Omental fat pad (tissue), 3 donors: ENCODE measurements at regions not wholly inside any gene's neighbourhood (a gene's known extent, or its start where the extent isn't known, plus 50 kb on each side); places are given as distances from the start of the nearest gene placed in this dataset.

Experiments used
- ATAC-seq: fragments of 150-250 bp; one replicate; pipeline ENCODE4 v1.9.1; 2016; ENCODE audit warnings: mild to moderate bottlenecking, moderate library complexity; ENCODE audit not compliant: low FRiP score
- DNase-seq: peaks from one replicate; pipeline ENCODE4 v3.0.0-alpha.2; 2019; ENCODE audit warnings: low spot score
- TF ChIP-seq, protein P1 (sequence below), 3 donors: fragments of 450-650 bp; IDR thresholded peaks; one replicate each; pipeline ENCODE4 v1.5.1; 2016 to 2017; ENCODE audit warnings: antibody characterized with exemption in 3 of 3, mild to moderate bottlenecking in 3 of 3, moderate library complexity in 2 of 3

DNA sequence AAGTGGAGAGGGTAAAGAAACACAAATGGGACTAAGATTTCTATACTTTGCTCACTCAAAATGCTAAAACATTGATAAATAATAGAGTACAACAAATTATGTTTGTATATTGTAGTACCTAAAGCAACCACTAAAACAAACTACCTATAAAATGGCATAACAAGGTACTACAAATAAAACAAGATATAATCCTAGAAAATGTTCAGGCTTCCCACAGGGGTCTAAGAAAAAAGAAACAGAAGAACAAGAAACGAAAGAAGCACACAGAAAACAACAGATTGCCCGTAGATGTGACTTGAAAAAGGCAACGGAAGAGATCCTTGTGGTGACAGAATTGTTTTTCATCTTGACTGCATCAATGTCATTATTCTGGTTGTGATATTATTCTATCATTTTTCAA is 63.3 kb upstream of the ADGRL4 start:
- DNase-seq (no peak), ATAC-seq (no peak)
- TF ChIP-seq, protein P1, sequence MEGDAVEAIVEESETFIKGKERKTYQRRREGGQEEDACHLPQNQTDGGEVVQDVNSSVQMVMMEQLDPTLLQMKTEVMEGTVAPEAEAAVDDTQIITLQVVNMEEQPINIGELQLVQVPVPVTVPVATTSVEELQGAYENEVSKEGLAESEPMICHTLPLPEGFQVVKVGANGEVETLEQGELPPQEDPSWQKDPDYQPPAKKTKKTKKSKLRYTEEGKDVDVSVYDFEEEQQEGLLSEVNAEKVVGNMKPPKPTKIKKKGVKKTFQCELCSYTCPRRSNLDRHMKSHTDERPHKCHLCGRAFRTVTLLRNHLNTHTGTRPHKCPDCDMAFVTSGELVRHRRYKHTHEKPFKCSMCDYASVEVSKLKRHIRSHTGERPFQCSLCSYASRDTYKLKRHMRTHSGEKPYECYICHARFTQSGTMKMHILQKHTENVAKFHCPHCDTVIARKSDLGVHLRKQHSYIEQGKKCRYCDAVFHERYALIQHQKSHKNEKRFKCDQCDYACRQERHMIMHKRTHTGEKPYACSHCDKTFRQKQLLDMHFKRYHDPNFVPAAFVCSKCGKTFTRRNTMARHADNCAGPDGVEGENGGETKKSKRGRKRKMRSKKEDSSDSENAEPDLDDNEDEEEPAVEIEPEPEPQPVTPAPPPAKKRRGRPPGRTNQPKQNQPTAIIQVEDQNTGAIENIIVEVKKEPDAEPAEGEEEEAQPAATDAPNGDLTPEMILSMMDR (IDR thresholded peaks at IDR 0.05) = no peak

DNA sequence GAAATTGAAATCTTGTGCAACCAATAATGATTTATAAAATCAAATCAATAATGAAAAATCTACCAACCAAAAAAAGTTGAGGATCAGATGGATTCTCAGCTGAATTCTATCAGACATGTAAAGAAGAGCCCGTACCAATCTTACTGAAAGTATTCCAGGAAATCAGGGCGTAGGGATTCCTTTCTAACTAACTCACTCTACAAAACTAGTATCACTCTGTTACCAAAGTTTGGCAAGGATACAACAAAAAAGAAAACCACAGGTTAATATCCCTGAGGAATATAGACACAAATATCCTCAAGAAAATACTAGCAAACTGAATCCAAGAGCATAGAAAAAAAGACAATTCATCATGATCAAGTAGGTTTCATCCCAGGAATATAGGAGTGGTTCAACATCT is 52.8 kb upstream of the ADGRL4 start:
- DNase-seq = no peak

More for the DNA sequence above, 52.8 kb upstream of the ADGRL4 start:
- TF ChIP-seq, protein P1 (IDR thresholded peaks at IDR 0.05) = no peak
- ATAC-seq = no peak
